HCT116 (cell line): ENCODE measurements at regions not wholly inside any gene's neighbourhood (a gene's known extent, or its start where the extent isn't known, plus 50 kb on each side); places are given as distances from the start of the nearest gene placed in this dataset.

Experiments
- ATAC-seq: fragments of 200-7000 bp; cut with Tn5 transposase; 2 replicates; pipeline ENCODE4 v1.9.1; 2020; ENCODE audit warnings: mild to moderate bottlenecking, moderate library complexity
- BruUV-seq: library from RNA; stranded (reverse); fragments of 400-500 nt; replicated peaks from 2 replicates; lab custom pipeline; 2021; lab: Mats Ljungman, UMichigan
- CTCF ChIA-PET: fragments of 300-600 bp; sonication (Branson Sonifier 250); formaldehyde crosslinking; loops from one replicate; lab custom pipeline; 2021; ENCODE audit warnings: antibody characterized with exemption; lab: Charles Lee
- POLR2A ChIA-PET: fragments of 300-600, 350-600 bp; sonication (Branson Sonifier 250); formaldehyde crosslinking; loops from one replicate; lab custom pipeline; 2021; ENCODE audit warnings: antibody characterized with exemption; lab: Charles Lee
- RAD21 ChIA-PET, 2 experiments: fragments of 300-600 bp; sonication (Branson Sonifier 250); formaldehyde crosslinking; loops; one replicate each; lab custom pipeline; 2023; ENCODE audit warnings: low total read pairs in 2 of 2; ENCODE audit not compliant: uncharacterized antibody in 2 of 2, unreplicated experiment in 2 of 2, low non-redundant PET in 1 of 2; lab: Charles Lee
- DNase-seq: peaks from one replicate; pipeline ENCODE4 v3.0.0-alpha.2; 2010; ENCODE audit warnings: low read depth, low spot score
- H2AFZ ChIP-seq: fragments of 200-600 bp; shearing (Covaris generic), sonication (generic); 2 replicates; pipeline ENCODE4 v1.6.1; 2017; ENCODE audit warnings: low read depth, mixed run types, mixed read lengths, antibody characterized with exemption, low read length; ENCODE audit not compliant: poor library complexity, severe bottlenecking
- H3K27ac ChIP-seq: 2 replicates; pipeline ENCODE4 v1.5.1; 2012; ENCODE audit warnings: low read depth, low read length
- H3K27me3 ChIP-seq: fragments of 200-600 bp; sonication (generic); 2 replicates; pipeline ENCODE4 v1.6.1; 2016; ENCODE audit warnings: mixed run types, low read length, mixed read lengths; ENCODE audit not compliant: insufficient read depth
- H3K36me3 ChIP-seq, 2 experiments: fragments of 200-500 bp in 1 of 2; fragments of 200-600 bp in 1 of 2; sonication (Bioruptor generic) in 1 of 2; sonication (generic) in 1 of 2; 2 replicates each; pipeline versions ENCODE4 v1.5.1 to v1.6.1; 2014 to 2016; ENCODE audit warnings: low read length in 2 of 2, inconsistent platforms in 1 of 2, mixed read lengths in 1 of 2, mixed run types in 1 of 2; ENCODE audit not compliant: insufficient read depth in 2 of 2, control insufficient read depth in 1 of 2
- H3K4me1 ChIP-seq, 2 experiments: fragments of 200-600 bp in 1 of 2; sonication (generic) in 1 of 2; 2 replicates each; pipeline versions ENCODE4 v1.5.1 to v1.6.1; 2012 to 2017; ENCODE audit warnings: low read length in 2 of 2, inconsistent platforms in 1 of 2, mild to moderate bottlenecking in 1 of 2, mixed read lengths in 1 of 2, mixed run types in 1 of 2, moderate library complexity in 1 of 2; ENCODE audit not compliant: insufficient read depth in 2 of 2, control insufficient read depth in 1 of 2
- H3K4me2 ChIP-seq: fragments of 200-600 bp; sonication (generic); 2 replicates; pipeline ENCODE4 v1.6.1; 2017; ENCODE audit warnings: mixed run types, low read length, mixed read lengths
- H3K4me3 ChIP-seq, 2 experiments: fragments of 200-600 bp in 1 of 2; sonication (generic) in 1 of 2; replicated peaks in 1 of 2; 2 replicates each; pipeline ENCODE4 v1.5.1; 2011 to 2016; ENCODE audit warnings: low read length in 2 of 2, control low read depth in 1 of 2, low read depth in 1 of 2, mild to moderate bottlenecking in 1 of 2, mixed read lengths in 1 of 2, mixed run types in 1 of 2
- H3K79me2 ChIP-seq: fragments of 200-600 bp; sonication (generic); 2 replicates; pipeline ENCODE4 v1.6.1; 2017; ENCODE audit warnings: mild to moderate bottlenecking, mixed run types, low read length, moderate library complexity, mixed read lengths; ENCODE audit not compliant: insufficient read depth
- H3K9ac ChIP-seq: fragments of 200-600 bp; sonication (generic); 2 replicates; pipeline ENCODE4 v1.6.1; 2016; ENCODE audit warnings: low read length, mixed read lengths
- H3K9me2 ChIP-seq: fragments of 200-600 bp; sonication (generic), shearing (Covaris generic); 2 replicates; pipeline ENCODE4 v1.6.1; 2017; ENCODE audit warnings: mixed run types, mild to moderate bottlenecking, moderate library complexity; ENCODE audit not compliant: insufficient read depth
- H3K9me3 ChIP-seq, 2 experiments: fragments of 200-500 bp in 1 of 2; fragments of 200-600 bp in 1 of 2; sonication (Bioruptor generic) in 1 of 2; sonication (generic) in 1 of 2; 2 replicates each; pipeline ENCODE4 v1.6.1; 2014 to 2017; ENCODE audit warnings: low read length in 2 of 2, mixed read lengths in 2 of 2, inconsistent platforms in 1 of 2, low read depth in 1 of 2, mild to moderate bottlenecking in 1 of 2, mixed run types in 1 of 2, moderate library complexity in 1 of 2; ENCODE audit not compliant: control insufficient read depth in 1 of 2, insufficient read depth in 1 of 2
- H4K20me1 ChIP-seq: fragments of 200-600 bp; sonication (generic), shearing (Covaris generic); 2 replicates; pipeline ENCODE4 v1.6.1; 2017; ENCODE audit warnings: mixed run types, mild to moderate bottlenecking, moderate library complexity; ENCODE audit not compliant: insufficient read depth
- CTCF ChIP-seq, 3 experiments: fragments of 200-600 bp in 1 of 3; sonication (generic) in 1 of 3; IDR thresholded peaks in 2 of 3; conservative IDR thresholded peaks in 1 of 3; 2 replicates each; pipeline ENCODE4 v1.5.1; 2012 to 2017; ENCODE audit warnings: low read depth in 2 of 3, low read length in 2 of 3, antibody characterized with exemption in 1 of 3, borderline replicate concordance in 1 of 3, control low read depth in 1 of 3, mild to moderate bottlenecking in 1 of 3, mixed read lengths in 1 of 3, mixed run types in 1 of 3, moderate library complexity in 1 of 3; ENCODE audit not compliant: insufficient read depth in 1 of 3
- ELF1 ChIP-seq: IDR thresholded peaks from 2 replicates; pipeline ENCODE4 v1.6.1; 2012; ENCODE audit warnings: low read depth, borderline replicate concordance
- FOSL1 ChIP-seq: IDR thresholded peaks from 2 replicates; pipeline ENCODE4 v1.6.1; 2012; ENCODE audit warnings: low read depth
- POLR2A ChIP-seq: IDR thresholded peaks from 2 replicates; pipeline ENCODE4 v1.7.0; 2011; ENCODE audit warnings: borderline replicate concordance; ENCODE audit not compliant: insufficient read depth, insufficient read length; ENCODE audit errors: extremely low read depth
- SRF ChIP-seq: IDR thresholded peaks from 2 replicates; pipeline ENCODE4 v1.6.1; 2012; ENCODE audit warnings: low read depth
- YY1 ChIP-seq: IDR thresholded peaks from 2 replicates; pipeline ENCODE4 v1.6.1; 2011; ENCODE audit warnings: low read length, low read depth, moderate library complexity, mild to moderate bottlenecking; ENCODE audit not compliant: insufficient replicate concordance; ENCODE audit errors: extremely low read depth
- ZFX ChIP-seq: fragments of 450-650 bp; IDR thresholded peaks from 2 replicates; pipeline ENCODE4 v1.6.1; 2017
- ZNF274 ChIP-seq: fragments of 200-500 bp; sonication (Bioruptor generic); IDR thresholded peaks from 2 replicates; pipeline ENCODE4 v1.6.1; 2014; ENCODE audit warnings: mild to moderate bottlenecking, low read depth, low read length, inconsistent platforms
- intact Hi-C: fragments of 100-400 bp; cut with micrococcal nuclease; formaldehyde crosslinking; loops from 2 replicates; pipeline ENCODE4 v1.10.0; 2022

GRCh38 chr9:79431019-79431679, 140.6 kb upstream of the TLE4 start:
- Histone ChIP-seq H3K9me2 (no peaks in the 10 kb centered on the region), H3K4me1 (no peaks in the 10 kb centered on the region), H3K27ac (no peak overlapping the region), H3K4me3 (no peak overlapping the region), H3K27me3 (no peaks in the 10 kb centered on the region), H2AFZ (no peak overlapping the region), H3K9me3 (peaks cover 5 to 15% of the 10 kb centered on the region in 2 experiments; a peak in 2 of 4 replicates), H3K4me2 (no peak overlapping the region), H3K79me2 (no peaks in the 10 kb centered on the region), H3K9ac (no peak overlapping the region), H4K20me1 (no peaks in the 10 kb centered on the region), H3K36me3 (no peaks in the 10 kb centered on the region)
- no TSS peak for BruUV-seq
- ATAC-seq = no peak
- ChIA-PET POLR2A (no interaction called here), CTCF (no interaction called here)
- TF ChIP-seq SRF = no peak
- TF ChIP-seq, all 23 proteins: peak for 0
- RAD21 ChIA-PET = no interaction called here
- DNase-seq = no peak
- intact Hi-C loops = no loop called here

- Histone ChIP-seq H3K9me3 (peaks cover 0 to 6% of the 10 kb centered on the region in 2 experiments; a peak in 1 of 4 replicates), H3K36me3 (no peaks in the 10 kb centered on the region), H3K4me2 (no peak overlapping the region), H3K9ac (no peak overlapping the region), H3K4me3 (no peak overlapping the region), H3K27me3 (no peaks in the 10 kb centered on the region), H3K9me2 (no peaks in the 10 kb centered on the region), H3K79me2 (no peaks in the 10 kb centered on the region), H3K27ac (no peak overlapping the region), H4K20me1 (no peaks in the 10 kb centered on the region), H3K4me1 (no peaks in the 10 kb centered on the region), H2AFZ (no peak overlapping the region)
- ChIA-PET RAD21 (no interaction called here), POLR2A (no interaction called here), CTCF (no interaction called here)
- no peak for DNase-seq
- no peak for TF ChIP-seq SRF
- no peak for TF ChIP-seq ZFX
- no peak for TF ChIP-seq ELF1
- TF ChIP-seq ZNF274 = no peak
- no peak for TF ChIP-seq YY1
- TF ChIP-seq FOSL1 = no peak
- TF ChIP-seq POLR2A = no peak
- TF ChIP-seq CTCF (IDR thresholded peaks at IDR 0.05 in 2 of 3, conservative IDR thresholded peaks at IDR 0.05 in 1 of 3; ENCODE audit: borderline replicate concordance in 1 of 3, insufficient read depth in 1 of 3, low read depth in 2 of 3, low read length in 2 of 3) = no peak
- intact Hi-C loops = no loop called here
- ATAC-seq = no peak
- BruUV-seq = no TSS peak
These were observed 139.3 kb upstream of the TLE4 start for GRCh38 chr9:79432485-79432884.
